ENCODE measurements at regions not wholly inside any gene's neighbourhood (a gene's known extent, or its start where the extent isn't known, plus 50 kb on each side); places are given as distances from the start of the nearest gene placed in this dataset.
"Not testable (repeated sequence)": the region's sequence is repeated elsewhere in the genome, so short reads cannot be mapped to it uniquely, and the experiment has no call there.

DNA sequence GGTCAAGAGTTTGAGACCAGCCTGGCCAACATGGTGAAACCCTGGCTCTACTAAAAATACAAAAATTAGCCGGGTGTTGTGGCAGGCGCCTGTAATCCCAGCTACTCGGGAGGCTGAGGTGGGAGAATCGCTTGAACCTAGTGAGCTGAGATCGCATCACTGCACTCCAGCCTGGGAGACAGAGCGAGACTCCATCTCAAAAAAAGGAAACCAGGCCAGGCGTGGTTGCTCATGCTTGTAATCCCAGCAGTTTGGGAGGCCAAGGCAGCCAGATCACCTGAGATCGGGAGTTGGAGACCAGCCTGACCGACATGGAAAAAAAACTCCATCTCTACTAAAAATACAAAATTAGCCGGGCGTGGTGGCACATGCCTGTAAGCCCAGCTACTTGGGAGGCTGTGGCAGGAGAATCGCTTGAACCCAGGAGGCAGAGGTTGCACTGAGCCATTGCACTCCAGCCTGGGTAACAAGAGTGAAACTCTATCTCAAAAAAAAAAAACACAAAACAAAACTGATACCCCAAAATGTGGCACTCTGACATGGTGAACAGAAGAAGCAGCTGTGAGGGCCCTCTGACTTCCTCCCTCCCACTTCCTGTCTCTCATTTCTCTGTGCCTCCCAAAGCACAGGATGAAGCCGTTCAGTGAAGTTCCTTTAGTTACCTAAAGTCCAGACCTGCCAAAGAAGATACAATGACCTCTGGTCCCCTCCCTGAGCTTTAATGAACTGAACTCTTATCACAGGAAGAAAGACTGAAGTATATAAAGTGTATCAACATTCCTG is 93.2 kb upstream of the GRIN2A start:
- DNase-seq: not testable (repeated sequence)

DNA sequence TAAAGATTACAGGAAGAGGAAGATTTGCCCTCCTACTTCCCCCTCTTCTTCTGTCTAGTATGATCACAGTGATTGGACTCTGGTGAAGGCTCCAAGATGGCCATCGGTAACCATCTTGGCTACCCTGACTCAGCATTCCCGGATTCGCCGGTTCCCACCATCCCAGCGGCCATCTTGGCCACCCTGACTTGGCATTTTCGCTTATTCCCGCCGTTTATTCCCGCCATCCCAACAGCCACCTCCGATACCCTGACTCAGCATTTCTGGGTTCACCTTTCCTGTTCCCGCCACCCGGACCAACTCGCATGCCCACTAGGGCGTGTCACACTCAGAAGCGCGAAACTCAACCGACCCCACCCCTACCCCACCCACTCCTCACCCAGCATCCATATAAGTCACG is 95.4 kb upstream of the GRIN2A start:
- DNase-seq: no peak

DNA sequence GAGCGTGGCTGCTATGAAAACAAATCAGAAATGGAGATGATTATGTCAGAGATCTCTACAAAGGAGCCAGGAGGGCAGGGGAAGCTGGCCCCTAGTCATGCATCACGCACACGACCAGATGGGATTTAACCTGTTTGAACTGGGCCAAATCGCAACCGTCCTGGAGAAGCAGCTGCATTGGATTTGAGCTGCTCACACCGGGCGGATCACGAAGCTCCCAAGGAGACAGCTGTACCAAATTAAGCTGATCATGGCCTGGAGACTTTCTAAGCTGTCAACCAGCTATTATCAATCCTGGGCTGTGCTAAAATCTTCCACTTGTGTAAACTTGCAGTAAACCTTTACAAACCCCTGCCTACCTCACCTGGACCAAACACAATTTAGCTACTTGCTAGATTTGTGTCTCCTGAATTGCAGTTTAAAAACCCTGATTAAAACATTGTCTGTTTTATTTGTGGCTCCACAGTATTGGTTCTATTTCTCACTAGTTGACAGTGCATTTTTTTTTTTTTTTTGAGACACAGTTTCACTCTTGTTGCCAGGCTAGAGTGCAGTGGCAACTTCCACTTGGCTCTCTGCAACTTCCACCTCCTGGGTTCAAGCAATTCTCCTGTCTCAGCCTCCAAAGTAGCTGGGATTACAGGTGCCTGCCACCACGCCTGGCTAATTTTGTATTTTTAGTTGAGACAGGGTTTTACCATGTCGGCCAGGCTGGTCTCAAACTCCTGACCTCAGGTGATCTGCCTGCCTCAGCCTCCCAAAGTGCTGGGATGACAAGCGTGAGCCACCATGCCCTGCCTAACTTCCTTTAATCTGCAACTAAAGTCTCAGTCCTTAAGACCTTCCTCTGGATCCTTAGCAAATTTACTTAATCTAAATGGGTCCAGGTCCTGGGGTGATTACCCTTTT is 98.3 kb upstream of the GRIN2A start:
- no peak for DNase-seq

DNA sequence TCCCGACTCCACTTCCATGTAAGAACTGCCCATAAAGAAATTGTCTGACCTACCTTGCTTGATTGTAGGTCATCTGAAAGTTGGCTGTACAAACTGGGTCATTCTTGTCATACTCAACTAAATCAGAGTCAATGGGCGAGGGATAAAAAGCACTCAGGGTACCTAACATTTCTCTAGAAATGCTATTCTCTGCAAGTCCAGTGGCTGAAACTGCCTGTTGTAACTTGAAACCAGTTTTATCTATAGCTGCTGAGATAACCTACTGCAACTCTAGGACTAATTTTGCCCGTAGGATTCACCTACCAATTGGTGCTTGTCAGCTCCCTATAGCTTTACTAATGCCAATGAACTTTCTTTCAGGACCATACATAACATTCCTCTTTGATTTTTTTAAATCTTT is 100.1 kb upstream of the GRIN2A start:
- DNase-seq: no peak

DNA sequence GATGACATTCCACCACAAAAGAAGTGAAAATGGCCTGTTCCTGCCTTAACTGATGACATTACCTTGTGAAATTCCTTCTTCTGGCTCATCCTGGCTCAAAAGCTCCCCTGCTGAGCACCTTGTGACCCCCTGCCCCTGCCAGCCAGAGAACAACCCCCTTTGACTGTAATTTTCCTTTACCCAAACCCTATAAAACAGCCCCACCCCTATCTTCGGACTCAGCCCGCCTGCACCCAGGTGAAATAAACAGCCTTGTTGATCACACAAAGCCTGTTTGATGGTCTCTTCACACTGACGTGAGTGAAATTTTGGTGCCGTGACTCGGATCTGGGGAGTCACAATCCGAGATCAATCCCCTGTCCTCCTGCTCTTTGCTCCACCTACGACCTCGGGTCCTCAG is 101.0 kb upstream of the GRIN2A start:
- DNase-seq: not testable (repeated sequence)

GRCh38 chr16:10290467-10291105 is 95.3 kb upstream of the ATF7IP2 start:
- DNase-seq: not testable (repeated sequence)

DNA sequence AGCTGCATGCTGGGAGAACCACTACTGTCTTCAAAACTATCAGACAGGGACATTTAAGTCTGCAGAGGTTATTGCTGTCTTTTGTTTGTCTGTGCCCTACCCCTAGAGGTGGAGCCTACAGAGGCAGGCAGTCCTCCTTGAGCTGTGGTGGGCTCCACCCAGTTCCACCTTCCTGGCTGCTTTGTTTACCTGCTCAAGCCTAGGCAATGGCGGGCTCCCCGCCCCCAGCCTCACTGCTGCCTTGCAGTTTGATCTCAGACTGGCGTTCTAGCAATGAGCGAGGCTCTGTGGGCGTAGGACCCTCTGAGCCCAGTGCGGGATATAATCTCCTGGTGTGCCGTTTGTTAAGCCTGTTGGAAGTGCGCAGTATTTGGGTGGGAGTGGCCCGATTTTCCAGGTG is 93.7 kb upstream of the ATF7IP2 start:
- DNase-seq: not testable (repeated sequence)

DNA sequence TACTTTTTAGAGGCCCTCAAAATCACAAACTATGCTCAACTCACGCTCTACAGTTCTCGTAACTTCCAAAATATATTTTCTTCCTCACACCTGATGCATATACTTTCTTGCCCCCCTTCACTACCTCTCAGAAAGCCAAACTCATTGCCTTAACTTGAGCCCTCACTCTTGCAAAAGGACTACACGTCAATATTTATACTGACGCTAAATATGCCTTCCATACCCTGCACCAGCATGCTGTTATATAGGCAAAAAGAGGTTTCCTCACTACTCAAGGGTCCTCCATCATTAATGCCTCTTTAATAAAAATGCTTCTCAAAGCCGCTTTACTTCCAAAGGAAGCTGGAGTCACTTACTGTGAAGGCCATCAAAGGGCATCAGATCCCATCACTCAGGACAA is 92.9 kb upstream of the ATF7IP2 start:
- DNase-seq: not testable (repeated sequence)

DNA sequence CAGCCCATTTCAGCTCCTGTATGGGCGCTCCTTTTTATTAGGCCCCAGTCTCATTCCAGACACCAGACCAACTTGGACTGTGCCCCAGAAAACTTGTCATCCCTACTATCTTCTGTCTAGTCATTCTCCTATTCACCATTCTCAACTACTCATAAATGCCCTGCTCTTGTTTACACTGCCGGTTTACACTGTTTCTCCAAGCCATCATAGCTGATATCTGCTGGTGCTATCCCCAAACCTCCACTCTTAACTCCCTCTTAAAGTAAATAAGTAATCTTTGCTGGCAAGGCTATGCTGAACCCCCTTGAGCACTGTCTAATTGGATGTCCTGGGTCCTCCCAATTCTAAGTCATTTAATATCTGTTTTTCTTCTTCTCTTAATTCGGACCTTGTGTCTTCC is 91.7 kb upstream of the ATF7IP2 start:
- DNase-seq: not testable (repeated sequence)

- no peak for DNase-seq
Observed at GRCh38 chr16:10296956-10297340, 88.9 kb upstream of the ATF7IP2 start.

GRCh38 chr16:10297341-10298006 is 88.4 kb upstream of the ATF7IP2 start:
- no peak for DNase-seq

DNA sequence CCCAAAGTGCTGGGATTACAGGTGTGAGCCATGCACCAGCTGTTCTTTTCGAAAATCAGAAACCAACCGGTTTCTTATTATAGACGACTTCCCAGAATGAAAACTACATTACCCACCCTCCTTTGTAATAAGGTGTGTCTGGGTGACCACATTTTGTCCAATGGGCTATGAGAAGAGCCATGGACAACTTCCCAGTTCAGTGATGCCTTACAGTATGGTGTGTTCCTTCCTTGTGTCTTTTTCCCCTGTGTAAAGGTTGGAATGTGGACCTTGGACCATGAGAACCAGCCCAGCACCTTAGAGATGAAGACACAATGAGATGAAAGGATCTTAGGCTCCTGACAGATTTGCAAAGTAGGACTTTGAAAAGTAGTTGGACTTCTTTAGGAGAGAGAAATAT is 85.0 kb upstream of the ATF7IP2 start:
- DNase-seq: no peak

GRCh38 chr16:10301547-10301946 is 84.3 kb upstream of the ATF7IP2 start:
- DNase-seq: not testable (repeated sequence)

- DNase-seq: no peak
Observed at GRCh38 chr16:10305912-10306311, 79.9 kb upstream of the ATF7IP2 start.

- no peak for DNase-seq
Observed at GRCh38 chr16:10308305-10309193, 77.3 kb upstream of the ATF7IP2 start.

DNA sequence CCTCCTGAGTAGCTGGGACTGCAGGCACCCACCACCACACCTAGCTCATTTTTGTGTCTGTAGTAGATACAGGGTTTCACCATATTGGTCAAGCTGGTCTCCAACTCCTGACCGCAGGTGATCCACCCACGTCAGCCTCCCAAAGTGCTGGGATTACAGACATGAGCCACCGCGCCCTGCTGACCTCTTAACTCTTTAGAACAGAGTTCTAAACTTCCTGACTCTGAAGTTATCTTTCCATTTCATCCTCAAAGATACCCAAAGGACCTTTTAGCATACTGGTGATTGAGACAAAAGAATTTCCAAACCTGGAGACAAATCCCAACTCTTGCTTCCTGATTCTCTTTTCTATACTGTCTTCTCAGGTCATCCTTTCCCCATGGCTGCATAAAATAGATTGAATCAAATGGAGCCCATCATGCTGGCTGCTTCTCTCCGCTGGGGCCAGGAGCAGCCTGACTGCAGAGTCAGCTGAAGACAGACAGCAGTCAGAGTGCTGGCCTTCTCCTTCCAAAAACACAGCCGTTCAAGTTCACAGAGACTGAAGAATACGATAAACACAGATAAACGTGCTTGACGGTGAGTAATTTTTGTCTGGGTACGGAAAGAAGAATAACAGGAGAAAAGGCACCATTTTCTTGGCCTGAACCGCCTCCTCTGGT is 76.5 kb upstream of the ATF7IP2 start:
- DNase-seq: no peak

- no peak for DNase-seq
Observed at GRCh38 chr16:10312008-10312407, 73.9 kb upstream of the ATF7IP2 start.

DNA sequence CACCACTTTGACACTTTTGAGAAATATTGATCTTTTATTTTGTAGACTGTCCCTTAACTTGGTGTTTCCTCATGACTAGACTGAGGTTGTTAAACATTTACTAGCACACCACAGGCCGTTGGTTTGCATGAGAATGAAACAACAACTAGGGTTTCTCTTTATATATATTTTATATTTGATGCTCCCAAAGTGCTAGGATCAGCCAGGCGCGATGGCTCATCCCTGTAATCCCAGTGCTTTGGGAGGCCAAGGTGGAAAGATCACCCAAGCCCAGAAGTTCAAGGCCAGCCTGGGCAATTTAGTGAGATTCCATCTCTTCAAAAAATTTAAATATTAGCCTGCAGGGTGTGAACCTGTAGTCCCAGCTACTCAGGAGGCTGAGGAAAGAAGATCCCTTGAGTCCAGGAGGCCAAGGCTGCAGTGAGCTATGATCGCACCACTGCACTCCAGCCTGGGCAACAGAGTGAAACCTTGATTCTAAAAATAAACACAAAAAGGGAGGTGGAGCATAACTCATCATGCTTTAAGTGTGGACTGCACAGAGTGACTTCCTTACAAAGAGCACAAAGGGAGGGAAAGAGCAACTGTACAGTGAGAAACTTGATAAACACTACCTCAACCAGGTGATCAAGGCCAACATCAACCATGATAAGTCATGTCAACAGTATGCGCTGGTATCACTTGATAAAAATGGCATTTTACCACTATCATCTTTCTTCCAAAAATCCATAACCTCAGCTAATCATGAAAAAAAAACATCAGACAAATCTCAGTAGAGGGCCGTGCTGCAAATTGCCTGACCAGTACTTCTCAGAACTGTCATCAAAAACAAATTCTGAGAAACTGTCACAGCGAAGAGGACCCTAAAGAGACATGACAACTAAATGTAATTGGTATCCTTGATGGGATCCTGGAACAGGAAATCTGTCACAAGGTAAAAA is 72.8 kb upstream of the ATF7IP2 start:
- no peak for DNase-seq

DNA sequence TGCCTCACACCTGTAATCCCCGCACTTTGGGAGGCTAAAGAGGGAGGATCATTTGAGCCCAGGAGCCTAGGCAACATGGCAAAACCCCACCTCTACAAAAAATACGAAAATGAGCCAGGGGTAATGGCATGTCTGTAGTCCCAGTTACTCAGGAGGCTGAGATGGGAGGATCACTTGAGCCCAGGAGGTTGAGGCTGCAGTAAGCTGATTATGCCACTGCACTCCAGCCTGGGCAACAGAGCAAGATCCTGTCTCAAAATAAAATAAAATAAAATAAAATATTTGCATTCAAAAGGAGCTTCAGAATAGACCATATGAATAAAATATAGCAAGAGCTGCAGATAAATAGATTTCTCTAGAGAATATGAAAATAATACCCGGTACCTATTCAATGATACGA is 71.5 kb upstream of the ATF7IP2 start:
- no peak for DNase-seq

- DNase-seq: no peak
Observed at GRCh38 chr16:10314811-10315210, 71.0 kb upstream of the ATF7IP2 start.

Data from activated CD4-positive, alpha-beta T cell treated with anti-CD3 and anti-CD28 coated beads, Interleukin-2, amount 50 U/mL, for 48 hours (primary cell).